SKM-1 (cell line): ENCODE measurements at regions not wholly inside any gene's neighbourhood (a gene's known extent, or its start where the extent isn't known, plus 50 kb on each side); places are given as distances from the start of the nearest gene placed in this dataset.

ENCODE experiments used
- DNase-seq: peaks from one replicate; lab custom pipeline; 2025; ENCODE audit not compliant: unreplicated experiment; lab: John Stamatoyannopoulos, UW

- no peak for DNase-seq
Observed at GRCh38 chr1:198032668-198033067, 115.5 kb downstream of the LHX9 start.

- peak; percentile 25 for DNase-seq
Observed at GRCh38 chr1:198040880-198041279, 115.9 kb upstream of the NEK7 start.

GRCh38 chr1:198042168-198042567 lies 114.6 kb upstream of the NEK7 start:
- no peak for DNase-seq

- DNase-seq = no peak
Observed at GRCh38 chr1:198047913-198048312, 108.9 kb upstream of the NEK7 start.

- no peak for DNase-seq
Observed at GRCh38 chr1:198054510-198054909, 102.3 kb upstream of the NEK7 start.

- no peak for DNase-seq
Observed at GRCh38 chr1:198056255-198056654, 100.5 kb upstream of the NEK7 start.

GRCh38 chr1:198064181-198064580 lies 92.6 kb upstream of the NEK7 start:
- DNase-seq = no peak

- peak; percentile 45 for DNase-seq
Observed at GRCh38 chr1:198068285-198068684, 88.5 kb upstream of the NEK7 start.

GRCh38 chr1:198072177-198072576 lies 84.6 kb upstream of the NEK7 start:
- no peak for DNase-seq

- no peak for DNase-seq
Observed at GRCh38 chr1:198075296-198075695, 81.5 kb upstream of the NEK7 start.

- no peak for DNase-seq
Observed at GRCh38 chr1:198079432-198079951, 77.3 kb upstream of the NEK7 start.

GRCh38 chr1:198082576-198082975 lies 74.2 kb upstream of the NEK7 start:
- no peak for DNase-seq

GRCh38 chr1:198083549-198083948 lies 73.2 kb upstream of the NEK7 start:
- DNase-seq = no peak

- no peak for DNase-seq
Observed at GRCh38 chr1:198084241-198084908, 72.4 kb upstream of the NEK7 start.

- DNase-seq = no peak
Observed at GRCh38 chr1:198086051-198086745, 70.6 kb upstream of the NEK7 start.

GRCh38 chr1:198087831-198088230 lies 69.0 kb upstream of the NEK7 start:
- no peak for DNase-seq

- peak; percentile 24 for DNase-seq
Observed at GRCh38 chr1:198088360-198089071, 68.3 kb upstream of the NEK7 start.

GRCh38 chr1:198096390-198096789 lies 60.4 kb upstream of the NEK7 start:
- DNase-seq = no peak

GRCh38 chr1:198099755-198100154 lies 57.0 kb upstream of the NEK7 start:
- DNase-seq = no peak

- DNase-seq = no peak
Observed at GRCh38 chr1:198101716-198102453, 54.9 kb upstream of the NEK7 start.

GRCh38 chr1:198102454-198102827 lies 54.4 kb upstream of the NEK7 start:
- DNase-seq = no peak
